Lower leg skin (tissue), 4 donors: ENCODE measurements at regions not wholly inside any gene's neighbourhood (a gene's known extent, or its start where the extent isn't known, plus 50 kb on each side); places are given as distances from the start of the nearest gene placed in this dataset.

ENCODE experiments used
- DNase-seq, 2 donors: peaks; one replicate each; pipeline ENCODE4 v3.0.0-alpha.2; 2019; ENCODE audit warnings: low spot score in 2 of 2
- H3K4me3 ChIP-seq: fragments of 200-600 bp; sonication (generic); 2 replicates; pipeline ENCODE4 v1.5.1; 2017; ENCODE audit warnings: mild to moderate bottlenecking, low read depth; ENCODE audit not compliant: poor library complexity, severe bottlenecking
- CTCF ChIP-seq, 3 donors: fragments of 450-650 bp; IDR thresholded peaks; one replicate each; pipeline ENCODE4 v1.5.1; 2016; ENCODE audit warnings: antibody characterized with exemption in 3 of 3, mild to moderate bottlenecking in 3 of 3, moderate library complexity in 2 of 3
- POLR2A ChIP-seq, 2 donors: fragments of 450-650 bp; IDR thresholded peaks; one replicate each; pipeline ENCODE4 v1.6.1; 2016 to 2017; ENCODE audit warnings: antibody characterized with exemption in 2 of 2, mild to moderate bottlenecking in 1 of 2, moderate library complexity in 1 of 2
- WGBS, 2 donors: methylation state at CpG; one replicate each; pipeline ENCODE4 v1.1.5; 2018; 5-methylcytosine and 5-hydroxymethylcytosine counted together
- intact Hi-C: fragments of 100-400 bp; cut with DNase I; formaldehyde crosslinking; loops from one replicate; pipeline ENCODE4 v1.15.0; 2023; ENCODE audit warnings: low total_unique reads

- TF ChIP-seq POLR2A (IDR thresholded peaks at IDR 0.05): no peak
- H3K4me3 ChIP-seq: no peak overlapping the region
- DNase-seq: no peak
- WGBS, 2 donors: 92 to 94% methylated on average over 5 of the region's 5 CpGs
- intact Hi-C loops: no loop called here
Measured at GRCh38 chr12:58131986-58132755, 190.8 kb downstream of the ATP23 start.

- DNase-seq: no peak
- TF ChIP-seq CTCF (IDR thresholded peaks at IDR 0.05) (no peak), POLR2A (IDR thresholded peaks at IDR 0.05) (no peak)
- H3K4me3 ChIP-seq: no peak overlapping the region
- intact Hi-C loops: no loop called here
- WGBS, 2 donors: 89 to 91% methylated on average over 2 of the region's 2 CpGs
Measured at GRCh38 chr12:58138424-58138823, 197.1 kb downstream of the ATP23 start.

- intact Hi-C loops: no loop called here
- no peak for DNase-seq
Measured at GRCh38 chr12:58139894-58140293, 198.5 kb downstream of the ATP23 start.

GRCh38 chr12:58140395-58140794 is 199.0 kb downstream of the ATP23 start:
- TF ChIP-seq CTCF (IDR thresholded peaks at IDR 0.05) (no peak), POLR2A (IDR thresholded peaks at IDR 0.05) (no peak)
- WGBS, 2 donors: 81 to 88% methylated on average over 1 of the region's 1 CpG
- no peak for DNase-seq
- intact Hi-C loops: no loop called here
- H3K4me3 ChIP-seq: no peak overlapping the region

More at GRCh38 chr12:58139894-58140293, 198.5 kb downstream of the ATP23 start:
- no peak for TF ChIP-seq POLR2A (IDR thresholded peaks at IDR 0.05)
- TF ChIP-seq CTCF (IDR thresholded peaks at IDR 0.05): no peak
- 23 to 33% methylated on average over 1 of the region's 1 CpG for WGBS, 2 donors
- H3K4me3 ChIP-seq: no peak overlapping the region

- TF ChIP-seq POLR2A (IDR thresholded peaks at IDR 0.05) (no peak), CTCF (IDR thresholded peaks at IDR 0.05) (no peak)
- intact Hi-C loops: no loop called here
- no peak for DNase-seq
- no peak overlapping the region for H3K4me3 ChIP-seq
- 70 to 73% methylated on average over 2 of the region's 2 CpGs for WGBS, 2 donors
Measured at GRCh38 chr12:58142991-58143390, 201.6 kb downstream of the ATP23 start.

GRCh38 chr12:58143498-58143995 is 202.2 kb downstream of the ATP23 start:
- H3K4me3 ChIP-seq: no peak overlapping the region
- DNase-seq: no peak
- intact Hi-C loops: no loop called here
- TF ChIP-seq CTCF (IDR thresholded peaks at IDR 0.05) (no peak), POLR2A (IDR thresholded peaks at IDR 0.05) (no peak)
- 75 to 79% methylated on average over 6 of the region's 6 CpGs for WGBS, 2 donors
